Activated T-cell treated with anti-CD3 and anti-CD28 coated beads, Interleukin-2, amount 50 U/mL, for 48 hours (primary cell): ENCODE measurements at regions not wholly inside any gene's neighbourhood (a gene's known extent, or its start where the extent isn't known, plus 50 kb on each side); places are given as distances from the start of the nearest gene placed in this dataset.
"Not testable (repeated sequence)": the region's sequence is repeated elsewhere in the genome, so short reads cannot be mapped to it uniquely, and the experiment has no call there.

Experiments
- DNase-seq, 2 experiments: peaks; one replicate each; pipeline ENCODE4 v3.0.0-alpha.2; 2020

DNA sequence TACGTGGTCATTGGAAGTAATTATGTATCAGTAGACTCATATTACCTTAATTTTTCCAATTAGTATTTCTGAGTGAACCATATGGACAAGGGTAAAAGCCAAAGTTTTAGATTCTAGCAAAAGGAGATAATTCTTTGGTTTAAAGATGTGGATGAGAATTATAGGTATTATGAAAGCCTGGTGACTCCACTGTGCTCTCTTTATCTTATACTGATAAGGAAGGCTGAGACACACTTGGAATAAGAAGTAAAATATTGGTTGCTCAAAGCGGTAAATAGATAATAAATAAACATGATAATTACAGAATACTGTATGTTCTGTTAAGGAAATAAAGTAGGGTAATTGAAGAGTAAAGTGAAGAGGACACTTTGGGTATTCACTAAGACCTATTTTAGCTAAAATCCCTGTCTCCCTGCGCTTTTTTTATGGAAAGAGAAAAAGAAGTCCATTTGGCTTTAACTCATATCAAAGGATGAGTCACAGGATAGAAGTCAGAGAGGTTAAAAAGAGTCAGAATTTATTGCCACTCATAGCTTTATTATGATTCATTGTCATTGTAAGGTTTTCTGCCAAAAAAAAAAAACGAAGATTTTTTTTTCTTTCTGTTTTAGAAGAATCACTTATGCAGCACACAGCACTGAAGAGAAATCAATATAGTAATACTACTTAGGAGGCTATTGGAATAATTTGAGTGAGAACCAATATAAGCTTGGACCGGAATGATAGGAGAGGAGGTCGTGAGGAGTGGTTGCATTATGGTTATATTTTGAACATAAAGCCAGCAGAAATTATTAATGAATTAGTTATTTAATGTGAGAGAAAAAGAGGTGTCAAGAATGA lies 2463.1 kb downstream of the ARAP2 start:
- DNase-seq: no peak

DNA sequence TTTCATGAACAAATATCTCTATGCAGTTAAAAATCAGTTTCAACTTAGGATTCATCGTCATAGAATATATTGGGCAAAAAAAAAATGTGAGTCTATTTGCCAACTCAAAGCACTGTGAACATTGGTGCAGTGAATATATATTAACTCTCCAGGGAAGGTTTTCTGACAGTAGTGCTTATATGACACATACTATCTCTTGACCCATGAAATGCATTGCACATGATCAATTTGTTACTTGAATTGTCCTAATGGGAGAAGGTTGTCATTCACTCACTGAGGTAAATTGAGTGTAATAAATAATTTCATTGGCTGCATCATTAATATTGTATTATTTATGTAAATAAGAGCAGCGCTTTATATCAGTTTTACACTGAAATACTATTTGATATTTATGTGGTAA lies 2458.5 kb downstream of the ARAP2 start:
- DNase-seq: no peak

DNA sequence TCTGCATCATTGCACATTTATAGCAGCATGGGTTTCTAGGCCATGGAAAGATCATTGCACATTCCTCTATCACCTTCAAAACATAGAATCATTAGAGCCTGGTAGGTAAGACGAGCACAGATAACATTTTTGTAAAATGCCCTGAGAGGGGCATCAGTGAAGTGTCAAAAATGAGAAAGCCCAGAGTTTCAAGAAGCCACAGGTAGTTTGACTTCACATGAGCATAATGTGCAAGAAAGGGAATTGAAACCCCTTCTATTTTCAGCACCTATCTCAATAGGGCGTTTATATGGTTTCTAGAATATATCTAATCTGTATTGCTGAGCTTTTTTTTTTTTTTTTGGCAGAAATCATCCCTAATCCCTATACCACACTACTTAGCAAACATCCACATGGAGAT lies 2441.7 kb downstream of the ARAP2 start:
- no peak for DNase-seq

DNA sequence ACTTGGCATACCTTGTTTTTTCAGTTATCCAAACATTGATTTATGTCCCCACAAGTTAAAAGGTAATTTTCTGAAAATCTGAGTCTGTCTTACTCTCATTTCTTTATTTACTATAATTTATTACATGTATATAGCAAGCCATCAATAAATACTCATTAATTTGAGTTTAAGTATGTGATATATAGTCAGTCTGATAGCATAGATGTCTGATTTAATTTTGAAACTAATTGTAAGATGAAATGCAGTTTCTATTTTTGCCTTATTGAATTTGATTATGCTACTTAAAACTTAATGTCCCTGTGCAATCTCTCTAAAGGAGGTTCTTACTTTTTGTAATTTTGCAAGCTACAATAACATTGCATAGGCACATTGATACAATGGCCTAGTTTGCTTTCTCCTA lies 2418.6 kb downstream of the ARAP2 start:
- DNase-seq: no peak

DNA sequence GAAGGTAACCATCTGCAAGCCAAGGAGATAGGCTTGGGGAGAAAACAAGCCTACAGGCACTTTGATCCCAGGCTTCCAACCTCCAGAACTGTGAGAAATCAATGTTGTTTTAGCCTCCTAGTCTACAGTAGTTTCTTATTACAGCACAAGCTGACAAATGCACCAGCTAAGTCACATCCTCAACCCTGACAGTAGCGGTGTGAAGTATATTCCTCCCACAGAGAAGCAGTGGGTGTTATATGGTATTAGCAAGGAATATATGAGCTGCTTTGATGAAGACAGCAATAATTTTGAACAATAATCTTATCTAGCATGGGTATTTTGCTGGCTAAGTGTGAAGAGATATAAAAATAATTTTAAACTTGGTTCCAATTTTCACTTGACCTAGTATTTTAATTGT lies 2415.0 kb downstream of the ARAP2 start:
- not testable (repeated sequence) for DNase-seq

DNA sequence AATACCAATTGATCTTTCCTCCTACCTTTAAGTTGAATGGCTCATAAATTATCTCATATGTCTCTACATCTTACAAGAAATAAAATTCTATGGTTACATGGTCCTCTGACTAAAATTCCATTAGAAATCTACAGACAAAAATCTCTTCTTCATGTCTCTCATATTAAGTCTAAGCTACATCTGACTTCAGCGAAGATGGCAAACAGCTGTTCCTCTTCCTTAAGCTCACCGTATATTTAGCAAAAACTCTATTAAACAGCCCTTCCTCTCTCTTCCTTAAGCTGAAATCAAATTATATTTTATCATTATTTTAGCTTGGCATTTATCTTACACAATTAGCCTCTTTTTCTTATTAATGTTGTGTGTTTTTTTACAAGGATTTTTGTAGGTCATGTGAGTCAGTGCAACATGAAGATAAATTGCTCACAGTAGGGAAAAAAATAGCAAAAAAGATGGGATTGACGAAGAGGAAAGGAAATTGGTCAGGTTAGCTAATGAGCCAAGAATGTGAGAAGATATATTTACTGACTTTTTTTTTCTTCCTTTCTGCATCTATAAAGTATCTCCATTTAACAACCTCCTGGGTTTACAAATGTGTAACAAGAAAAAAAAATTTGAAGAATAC lies 2412.8 kb downstream of the ARAP2 start:
- no peak for DNase-seq

DNA sequence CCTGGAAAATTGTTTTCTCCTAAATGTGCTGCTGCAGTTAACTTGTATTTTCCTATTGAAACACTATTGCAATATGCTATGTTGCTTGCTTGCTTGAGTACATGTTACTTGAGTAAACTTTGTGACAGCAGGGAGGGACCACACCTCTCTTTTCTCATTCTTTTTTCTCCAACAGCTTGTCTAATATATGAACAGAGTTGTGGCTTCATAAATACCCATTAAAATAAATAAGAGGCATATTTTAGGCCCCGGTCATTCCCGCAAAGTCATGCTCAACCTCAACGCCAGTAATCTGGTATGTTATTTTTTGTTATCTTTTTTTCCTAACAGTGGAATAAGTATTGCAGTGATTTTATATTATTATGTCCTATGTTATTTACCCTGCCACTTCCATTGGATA lies 2408.6 kb downstream of the ARAP2 start:
- DNase-seq: not testable (repeated sequence)

DNA sequence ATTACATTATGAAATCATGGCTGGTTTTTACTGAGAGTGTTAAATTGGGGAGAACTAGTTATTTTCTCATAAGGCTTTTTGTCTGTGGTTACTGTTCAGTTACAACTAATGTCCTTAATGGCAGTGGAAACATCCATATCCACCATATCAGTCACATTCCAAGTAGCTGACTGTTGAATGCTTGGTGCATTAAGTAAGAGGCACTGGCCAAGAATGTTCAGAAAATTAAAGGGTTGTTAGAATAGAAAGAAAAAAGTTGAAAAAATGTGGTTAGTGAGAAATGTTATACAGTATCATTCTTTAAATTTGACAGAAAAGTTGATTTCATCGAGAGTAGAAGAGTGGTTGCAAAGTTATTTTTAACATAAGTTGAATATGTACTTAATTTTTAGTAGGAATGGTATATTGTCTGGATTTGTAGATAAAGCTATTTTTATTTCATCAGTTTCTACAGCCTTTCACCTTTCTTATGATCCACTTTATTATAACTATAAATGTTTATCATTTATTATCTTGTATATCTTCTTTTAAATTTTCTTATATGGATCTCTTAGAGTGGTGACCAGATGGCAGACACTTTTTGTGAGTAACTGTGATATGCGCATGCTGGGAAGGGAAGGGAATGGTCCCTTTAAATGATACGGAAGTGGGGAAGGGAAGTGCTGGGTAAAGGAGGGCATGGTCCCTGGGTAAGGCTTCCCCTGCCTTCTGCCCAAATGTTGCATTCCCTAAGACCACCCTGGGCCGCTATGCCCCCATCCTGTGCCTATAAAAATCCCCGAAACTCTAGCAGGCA lies 2407.1 kb downstream of the ARAP2 start:
- no peak for DNase-seq

DNA sequence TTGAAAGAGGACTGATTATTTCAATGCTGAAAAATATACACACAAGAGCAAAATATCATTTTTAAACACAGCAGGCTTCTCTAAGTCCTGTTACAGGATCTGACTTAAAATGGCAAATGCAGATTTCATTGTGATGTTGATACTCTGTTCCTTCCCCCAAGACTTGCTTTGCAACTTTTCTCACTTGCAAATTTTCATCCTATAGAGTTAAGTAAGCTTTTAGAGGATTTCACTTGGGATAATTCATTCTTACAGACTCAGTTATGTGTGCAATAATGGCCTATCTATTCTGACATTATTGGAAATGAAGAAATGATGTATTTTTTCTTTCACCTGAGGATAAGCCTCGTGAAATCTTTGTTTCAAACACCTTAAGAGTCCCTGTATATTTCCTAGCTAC lies 2403.2 kb downstream of the ARAP2 start:
- no peak for DNase-seq

DNA sequence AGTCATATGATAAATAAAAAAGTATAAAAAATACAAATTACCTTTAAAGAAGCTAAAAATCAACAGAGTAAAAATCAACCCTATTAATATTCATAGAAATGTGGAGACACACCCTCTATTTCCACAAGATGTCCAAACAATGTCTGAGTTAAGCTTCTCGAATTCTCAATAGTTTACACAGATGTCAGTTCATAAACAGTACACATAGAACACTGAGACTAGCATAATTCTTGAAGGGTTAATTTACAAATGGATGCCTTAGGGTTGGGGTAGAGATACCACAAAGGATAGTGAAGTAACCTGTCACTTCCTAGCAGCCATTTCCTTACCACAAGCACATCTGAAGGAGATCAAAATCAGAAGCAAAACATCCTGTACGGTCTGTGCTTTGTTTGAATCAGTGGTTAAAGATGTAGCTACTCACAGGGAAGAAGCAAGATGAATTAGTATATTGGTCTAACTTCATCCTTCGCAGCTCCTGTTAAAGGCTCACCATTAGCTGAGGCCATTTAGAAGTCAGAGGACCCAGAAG lies 2393.9 kb downstream of the ARAP2 start:
- DNase-seq: no peak

DNA sequence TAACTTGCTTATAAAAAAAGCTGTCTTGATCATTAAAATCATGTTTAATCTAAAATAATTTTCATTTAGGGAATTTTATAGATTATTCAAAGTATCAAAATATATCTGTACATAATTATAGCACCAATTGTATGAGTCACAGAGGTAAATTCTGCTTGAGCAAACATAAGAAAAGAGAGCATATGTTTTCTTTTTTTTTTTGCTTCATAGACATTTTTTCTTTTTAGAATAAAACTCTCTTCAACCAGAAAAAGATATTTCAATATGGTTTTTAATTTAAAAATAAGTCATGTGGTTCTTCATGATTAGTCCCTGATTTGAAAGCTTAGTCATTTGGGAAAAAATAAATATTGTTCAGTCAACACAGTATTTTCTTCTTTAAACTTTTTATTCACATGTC lies 2390.6 kb downstream of the ARAP2 start:
- DNase-seq: not testable (repeated sequence)

DNA sequence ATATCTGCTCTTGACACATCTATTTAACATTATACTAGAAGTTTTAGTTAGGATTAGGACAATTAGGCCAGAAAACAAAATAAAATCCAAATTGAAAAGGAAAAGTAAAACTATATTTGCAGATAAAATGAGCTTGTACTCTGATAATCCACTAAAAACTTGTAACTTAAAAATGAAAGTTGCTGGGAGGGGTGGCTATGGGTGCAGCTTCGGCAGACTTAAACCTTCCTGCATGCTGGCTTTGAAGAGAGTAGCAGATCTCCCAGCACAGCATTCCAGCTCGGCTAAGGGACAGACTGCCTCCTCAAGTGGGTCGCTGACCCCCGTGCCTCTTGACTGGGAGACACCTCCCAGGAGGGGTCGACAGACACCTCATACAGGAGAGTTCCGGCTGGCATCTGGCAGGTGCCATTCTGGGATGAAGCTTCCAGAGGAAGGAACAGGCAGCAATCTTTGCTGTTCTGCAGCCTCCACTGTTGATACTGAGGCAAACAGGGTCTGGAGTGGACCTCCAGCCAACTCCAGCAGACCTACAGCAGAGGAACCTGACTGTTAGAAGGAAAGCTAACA lies 2379.9 kb downstream of the ARAP2 start:
- DNase-seq: no peak

DNA sequence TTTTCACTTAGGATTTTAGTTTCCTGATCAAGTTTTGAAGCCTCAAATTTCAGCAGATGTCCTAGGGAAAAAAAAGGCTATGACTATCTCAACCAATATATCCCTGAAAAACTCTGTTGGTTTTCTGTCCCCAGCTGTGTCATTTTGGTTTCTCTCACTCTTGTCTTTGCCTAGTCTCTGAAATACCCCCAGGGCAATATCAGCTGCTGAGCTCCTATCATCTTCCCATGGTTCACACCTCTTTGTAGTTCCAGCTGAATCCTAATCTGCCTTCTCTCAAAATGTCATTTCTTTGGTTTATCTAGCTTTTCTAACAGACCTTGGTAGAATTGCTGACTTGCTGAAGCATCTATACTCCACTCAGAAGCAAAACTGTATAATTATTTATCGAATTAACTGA lies 2370.5 kb downstream of the ARAP2 start:
- DNase-seq: no peak

DNA sequence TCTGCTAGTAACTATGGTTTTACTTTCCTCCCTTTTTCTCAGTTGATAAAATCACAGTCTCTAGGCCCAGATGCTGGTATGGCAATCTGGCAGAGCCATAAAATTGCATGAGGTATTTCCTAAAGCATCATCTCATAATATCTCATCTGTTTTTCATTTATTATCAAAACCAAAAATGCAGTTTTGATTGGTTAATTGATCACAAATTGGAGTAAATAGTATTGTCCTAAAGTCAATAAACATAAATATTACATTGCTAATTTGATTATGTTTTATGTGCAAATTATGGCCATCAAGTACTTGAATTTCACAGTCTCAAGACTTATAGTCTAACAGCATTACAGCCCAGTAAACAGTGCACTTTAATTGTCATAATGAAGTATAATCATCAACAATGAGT lies 2365.6 kb downstream of the ARAP2 start:
- DNase-seq: no peak

DNA sequence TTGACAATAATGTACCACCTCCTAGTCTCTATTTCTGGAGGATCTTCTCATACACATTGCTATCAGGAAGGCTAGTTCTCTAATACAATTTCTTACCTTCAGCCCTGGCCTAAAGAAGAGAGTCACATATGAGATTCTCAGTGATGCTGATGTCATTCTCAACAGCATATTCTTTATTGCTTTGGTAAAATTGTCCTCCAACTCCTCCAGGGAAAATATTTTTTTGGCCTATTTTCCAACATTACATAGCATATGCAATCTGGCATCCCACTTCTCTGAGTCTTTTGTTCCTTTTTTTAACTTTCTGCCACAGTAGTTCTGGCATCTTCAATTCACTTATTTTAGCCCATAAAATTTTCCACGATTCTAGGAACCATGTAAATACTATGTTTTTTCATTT lies 2363.1 kb downstream of the ARAP2 start:
- no peak for DNase-seq

DNA sequence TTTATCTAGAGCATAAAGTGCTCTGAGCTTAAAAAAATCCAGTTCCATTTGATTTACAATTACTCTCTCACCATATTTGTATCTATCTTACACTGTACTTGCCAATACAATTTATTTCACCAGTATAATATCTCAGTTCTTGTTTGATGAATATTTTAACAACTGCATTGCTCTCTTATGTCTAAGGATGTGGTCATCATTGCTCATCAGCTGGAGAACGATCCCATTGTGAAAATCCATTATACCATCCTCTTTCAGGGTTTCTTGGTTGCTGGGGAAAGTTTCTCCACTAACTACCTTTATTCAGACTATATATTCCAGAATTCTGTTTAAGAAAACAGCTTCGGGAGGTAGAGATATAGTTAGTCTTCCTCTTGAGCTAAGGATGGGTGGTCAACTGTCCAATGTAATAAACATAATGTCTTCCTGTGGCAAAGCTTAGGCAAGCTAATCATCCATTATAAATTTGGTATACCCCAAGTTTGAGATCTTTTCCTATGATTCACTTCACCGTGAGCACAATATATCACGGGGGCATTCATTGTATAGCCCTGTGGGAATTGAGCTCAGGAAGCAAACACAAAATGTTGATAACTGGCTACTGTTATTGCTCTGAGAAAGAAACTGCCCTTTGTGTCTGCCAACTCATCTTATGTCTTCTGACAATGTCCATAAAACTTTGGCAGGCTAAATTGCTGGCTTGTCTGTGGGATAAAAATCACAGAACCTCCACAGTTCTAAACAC lies 2361.9 kb downstream of the ARAP2 start:
- DNase-seq: no peak

DNA sequence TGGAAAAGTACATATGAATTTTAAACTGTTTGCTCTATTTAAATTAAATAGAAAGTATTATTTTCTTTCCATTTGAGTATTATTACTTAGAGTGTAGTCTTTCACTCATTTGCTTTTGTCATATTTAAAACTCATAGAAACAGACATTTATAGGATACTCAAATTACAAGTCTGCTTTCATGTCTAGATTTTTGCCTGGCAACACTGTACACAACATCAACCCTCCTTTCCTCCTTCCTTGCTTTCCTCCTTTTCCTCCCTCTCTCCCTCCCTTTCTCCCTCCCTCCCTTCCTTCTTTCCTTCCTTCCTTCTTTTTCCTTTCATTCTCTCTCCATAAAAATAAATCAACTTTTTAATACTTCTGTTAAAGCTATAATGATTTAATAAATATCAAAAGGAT lies 2361.2 kb downstream of the ARAP2 start:
- DNase-seq: no peak

DNA sequence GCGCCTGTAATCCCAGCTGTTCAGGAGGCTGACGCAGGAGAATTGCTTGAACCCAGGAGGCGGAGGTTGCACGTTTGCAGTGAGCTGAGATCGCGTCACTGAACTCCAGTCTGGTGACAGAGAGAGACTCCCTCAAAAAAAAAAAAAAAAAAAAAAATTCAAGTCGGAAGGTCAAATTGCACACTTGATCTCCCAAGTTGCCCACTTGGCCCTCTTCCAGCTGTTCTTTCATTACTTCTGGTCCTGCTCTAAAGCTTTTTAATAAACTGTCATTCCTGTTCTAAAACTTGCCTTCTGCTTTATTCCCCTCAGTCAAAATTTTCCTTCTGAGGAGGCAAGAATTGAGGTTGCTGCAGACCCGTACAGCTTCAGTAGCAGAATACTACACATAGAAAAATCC lies 2358.0 kb downstream of the ARAP2 start:
- no peak for DNase-seq

DNA sequence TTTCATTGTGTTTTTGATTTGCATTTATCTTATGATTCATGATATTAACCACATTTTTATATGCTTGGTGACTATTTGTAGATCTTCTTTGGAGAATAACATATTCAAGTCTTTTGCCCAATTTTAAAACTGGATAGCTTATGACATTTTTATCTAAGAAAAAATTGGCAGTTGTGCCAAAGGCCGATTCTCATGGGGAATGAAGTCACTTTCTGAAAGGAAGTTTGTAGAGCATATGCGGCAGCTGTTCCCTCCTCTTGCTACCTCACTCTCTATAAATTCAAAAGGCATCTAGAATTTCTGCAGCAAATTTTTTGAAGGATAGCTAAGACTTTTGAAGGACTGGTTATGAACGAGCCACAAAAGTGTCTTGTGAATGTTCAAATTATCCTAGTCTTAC lies 2353.5 kb downstream of the ARAP2 start:
- no peak for DNase-seq

DNA sequence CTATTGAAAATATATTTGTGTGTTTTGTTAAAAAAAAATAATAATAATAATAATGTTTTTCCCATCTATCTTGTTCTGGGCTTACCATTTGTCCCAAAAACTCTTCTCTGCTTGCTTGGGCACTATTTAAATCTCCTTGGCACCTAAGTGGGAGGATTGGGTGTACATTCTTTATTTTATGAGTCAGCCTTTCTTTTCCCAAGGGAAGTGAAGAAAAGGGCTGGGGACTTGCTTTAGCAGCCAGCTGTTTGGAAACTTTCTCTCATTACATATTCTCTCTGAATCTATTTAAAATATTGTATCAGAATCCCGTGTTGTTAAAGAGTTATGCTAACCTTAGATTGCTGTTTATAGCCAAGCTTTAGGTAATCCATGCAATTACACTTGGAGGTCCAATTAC lies 2332.4 kb downstream of the ARAP2 start:
- no peak for DNase-seq

DNA sequence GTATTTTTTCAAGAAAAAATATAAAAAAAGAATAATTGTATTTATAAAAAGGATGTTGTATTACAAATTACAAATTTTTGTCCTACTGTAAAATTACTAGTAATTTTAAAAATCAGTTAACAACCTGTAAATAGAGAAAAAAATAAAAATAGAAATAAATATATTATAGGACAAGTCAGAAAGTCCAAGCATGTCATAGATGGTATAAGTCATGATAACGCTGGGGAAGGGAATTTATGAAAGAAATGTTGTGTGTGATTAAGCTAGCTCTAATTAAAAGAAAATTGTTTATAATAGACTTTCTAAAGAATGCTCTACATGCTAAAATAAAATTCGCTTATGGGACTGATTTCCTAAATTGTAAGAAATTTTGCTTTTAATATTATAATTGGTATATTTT lies 2329.9 kb downstream of the ARAP2 start:
- DNase-seq: no peak

DNA sequence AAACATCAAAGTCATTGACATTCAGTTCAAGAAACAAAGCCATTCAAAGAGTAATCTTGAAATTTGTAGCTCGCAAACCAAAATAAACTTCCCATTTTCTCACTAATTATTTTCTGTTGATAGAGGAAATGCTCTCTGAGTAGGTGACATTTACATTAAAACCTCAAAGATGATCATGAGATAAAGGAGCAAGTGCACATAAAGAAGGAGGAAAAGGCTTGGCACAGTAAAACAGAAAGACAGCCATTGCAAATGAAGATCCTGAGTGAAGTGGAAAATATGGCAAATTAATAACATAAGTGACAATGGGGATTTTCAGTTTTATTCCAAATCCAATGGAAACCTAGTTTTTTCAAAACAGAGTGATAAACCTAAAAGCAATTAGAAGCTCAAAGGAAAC lies 2320.8 kb downstream of the ARAP2 start:
- no peak for DNase-seq

DNA sequence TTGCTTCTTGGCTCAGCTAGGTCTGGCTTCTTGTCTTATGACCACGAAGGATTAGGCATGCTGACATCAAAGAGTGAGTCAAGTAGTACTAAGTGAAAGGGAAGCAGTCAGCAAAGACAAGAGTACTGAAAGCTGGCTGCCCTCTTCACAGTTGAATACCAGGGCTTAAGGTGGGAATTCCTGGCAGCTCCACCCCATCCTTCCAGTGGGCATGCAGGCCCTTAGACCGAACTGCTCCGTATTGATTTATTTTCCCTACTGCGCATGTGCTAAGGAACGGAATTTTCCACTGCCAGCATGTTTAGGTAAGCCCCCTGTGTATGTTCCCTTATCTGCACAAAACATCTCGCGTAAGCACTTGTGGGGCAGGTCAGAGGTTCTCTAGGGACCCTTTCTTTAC lies 2320.1 kb downstream of the ARAP2 start:
- no peak for DNase-seq
